ENCODE measurements at regions not wholly inside any gene's neighbourhood (a gene's known extent, or its start where the extent isn't known, plus 50 kb on each side); places are given as distances from the start of the nearest gene placed in this dataset.
A peak's percentile ranks its signal among the peaks of the same experiment; 100 is the strongest.

DNA sequence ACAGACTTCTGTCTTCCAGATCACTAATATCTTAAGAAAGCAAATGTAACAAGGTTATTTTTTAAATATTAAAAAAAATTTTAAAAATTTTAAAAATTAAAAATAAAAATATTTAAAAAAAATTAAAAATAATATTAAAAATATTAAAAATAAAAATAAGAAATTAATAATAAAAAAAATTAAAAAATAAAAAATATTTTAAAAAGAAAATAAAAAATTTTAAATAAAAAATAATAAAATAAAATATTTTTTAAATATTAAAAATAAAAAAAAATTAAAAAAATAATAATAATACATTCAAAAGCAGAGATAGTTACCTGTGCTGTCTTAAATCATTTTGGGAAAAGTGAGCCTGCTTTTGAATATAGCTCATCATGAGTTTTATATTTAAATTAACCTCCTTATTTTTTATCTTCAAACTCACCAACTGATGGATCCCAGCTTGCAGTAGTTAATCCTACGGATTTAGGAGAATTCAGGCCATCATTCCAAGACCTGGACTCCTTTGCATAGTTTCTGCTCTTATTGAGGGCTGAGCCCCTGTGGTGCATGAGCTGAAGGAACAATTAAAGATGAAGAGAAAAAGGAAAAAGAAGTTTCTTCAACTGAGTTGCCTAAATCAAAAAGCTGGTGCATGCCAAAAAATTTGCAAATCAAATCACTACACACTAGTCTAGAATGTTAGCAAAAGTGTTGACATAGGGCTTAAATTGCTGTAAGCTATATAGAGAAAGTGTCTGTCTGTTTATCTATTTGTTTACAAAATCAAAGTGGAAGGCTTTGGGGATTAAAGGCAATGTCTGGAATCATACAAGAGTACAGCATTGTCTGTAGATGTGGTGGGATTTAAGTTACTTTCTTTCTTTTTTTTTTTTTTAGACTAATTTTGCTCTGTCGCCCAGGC is 50.5 kb upstream of the ZNF438 start:
- no peak for DNase-seq (ENCODE audit: low read depth in 2 of 2, low spot score in 1 of 2)

GRCh38 chr10:31083765-31084184 is 52.1 kb upstream of the ZNF438 start:
- peak in 1 of 2 donors; percentile 9 for DNase-seq (ENCODE audit: low read depth in 2 of 2, low spot score in 1 of 2)

- no peak for DNase-seq (ENCODE audit: low read depth in 2 of 2, low spot score in 1 of 2)
Measured at GRCh38 chr10:31087011-31087410, 55.3 kb upstream of the ZNF438 start.

DNA sequence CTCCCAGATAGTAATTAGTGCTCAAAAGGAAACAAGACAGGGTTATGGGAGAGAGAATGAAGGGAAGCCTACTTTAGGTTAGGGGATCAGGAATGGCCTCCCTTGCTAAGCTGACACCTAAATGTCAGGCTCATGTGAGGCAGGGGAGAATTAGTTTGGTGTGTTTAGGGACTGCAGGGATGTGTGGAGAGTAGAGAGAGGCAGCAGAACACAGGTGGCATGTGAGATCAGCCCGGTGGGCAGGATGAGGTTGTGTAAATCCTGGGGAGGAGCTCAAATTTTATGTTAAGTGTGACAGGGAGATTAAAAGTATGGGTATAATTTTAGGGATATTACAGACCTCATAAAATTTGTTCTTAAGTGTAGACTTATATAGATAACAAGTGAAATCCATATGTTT is 56.2 kb upstream of the ZNF438 start:
- no peak for DNase-seq (ENCODE audit: low read depth in 2 of 2, low spot score in 1 of 2)

DNA sequence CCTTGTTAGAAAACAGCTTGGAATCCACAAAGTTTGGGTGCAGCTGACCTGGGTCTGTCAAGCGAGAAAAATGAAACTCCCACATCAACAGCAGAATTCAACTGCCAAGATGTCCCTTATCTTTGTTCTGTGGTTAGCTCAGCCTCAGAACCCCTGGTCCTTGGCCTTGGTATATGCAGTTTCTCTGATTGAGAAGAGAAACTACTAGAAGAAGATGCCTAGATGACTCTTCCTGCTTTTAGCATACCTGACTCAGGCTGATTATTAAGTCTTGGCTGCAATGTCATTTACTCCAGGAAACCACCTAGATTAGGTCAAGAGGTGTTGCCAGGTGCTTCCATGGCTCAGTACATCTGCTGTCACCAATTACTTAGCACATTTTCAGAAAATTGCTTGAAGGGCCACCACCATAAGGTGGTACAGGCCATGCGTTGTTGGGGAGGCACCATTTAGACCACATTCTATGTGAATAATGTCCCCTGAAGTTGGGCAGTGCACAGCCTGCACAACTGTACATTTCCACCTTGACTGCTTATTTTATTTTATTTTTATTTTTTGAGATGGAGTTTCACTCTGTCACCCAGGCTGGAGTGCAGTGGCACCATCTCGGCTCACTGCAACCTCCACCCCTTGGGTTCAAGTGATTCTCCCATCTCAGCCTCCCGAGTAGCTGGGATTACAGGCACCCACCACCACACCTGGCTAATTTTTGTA is 59.4 kb upstream of the ZNF438 start:
- no peak for DNase-seq (ENCODE audit: low read depth in 2 of 2, low spot score in 1 of 2)

DNA sequence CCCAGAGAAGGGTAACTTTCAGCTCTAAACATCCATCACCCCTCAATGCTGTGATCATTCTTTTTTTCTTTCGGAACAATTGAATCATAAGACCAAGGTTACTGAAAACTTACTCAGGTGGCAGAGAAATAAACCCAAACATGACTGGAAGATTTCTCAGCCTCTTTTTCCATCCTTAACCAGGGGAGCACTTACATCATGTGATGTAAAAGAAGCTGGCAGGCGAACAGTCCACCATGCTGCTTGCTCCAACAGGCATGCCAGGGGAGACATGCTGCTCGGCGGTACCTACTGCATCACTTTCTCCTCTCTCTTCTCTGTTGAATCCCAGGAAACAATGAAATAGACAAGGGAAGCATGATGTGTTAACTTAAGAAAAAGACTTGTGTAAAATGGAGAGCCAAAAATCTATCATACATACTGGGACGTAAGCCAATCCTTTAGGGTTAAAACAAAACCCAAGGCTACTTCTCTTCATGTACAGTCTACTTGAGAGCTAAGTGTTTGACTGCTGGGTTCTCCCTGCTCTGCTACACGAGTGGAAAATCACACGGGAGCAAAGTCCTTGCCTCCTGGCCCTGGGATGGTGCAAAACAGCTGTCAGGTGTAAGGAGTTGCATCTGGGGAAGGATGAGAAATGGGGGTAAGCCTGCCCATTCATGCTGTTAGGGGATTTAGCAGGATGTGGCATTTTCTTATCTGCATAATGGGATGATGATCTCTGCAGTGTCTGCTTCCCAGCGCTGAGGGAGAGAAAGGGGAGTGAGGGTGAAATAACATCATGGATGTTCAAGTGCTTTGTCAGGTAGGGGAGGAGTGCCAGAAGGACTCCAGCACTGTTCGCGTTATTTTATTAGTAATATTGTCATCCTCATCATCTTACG is 64.3 kb upstream of the ZNF438 start:
- no peak for DNase-seq (ENCODE audit: low read depth in 2 of 2, low spot score in 1 of 2)

DNA sequence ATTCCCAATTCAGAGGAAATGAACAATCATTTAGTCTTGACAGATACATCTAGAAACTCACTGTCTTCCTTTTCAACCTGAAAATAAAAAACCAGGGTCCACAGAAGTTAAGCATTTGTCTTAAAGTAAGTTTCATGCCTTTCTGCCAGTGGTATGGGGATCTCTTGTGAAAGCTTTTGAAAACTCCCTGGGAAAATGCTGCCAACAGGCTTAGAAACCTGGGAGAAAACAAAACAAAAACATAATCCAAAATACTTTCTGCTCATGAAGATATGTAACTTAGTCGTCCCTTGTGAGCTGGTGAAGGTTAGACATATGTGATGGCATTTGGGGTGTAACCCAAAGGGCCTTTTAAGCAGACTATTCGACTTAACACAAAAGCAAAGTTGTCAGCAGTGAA is 66.4 kb upstream of the ZNF438 start:
- no peak for DNase-seq (ENCODE audit: low read depth in 2 of 2, low spot score in 1 of 2)

- DNase-seq (ENCODE audit: low read depth in 2 of 2, low spot score in 1 of 2) = no peak
Measured at GRCh38 chr10:31099094-31099493, 67.4 kb upstream of the ZNF438 start.

- no peak for DNase-seq (ENCODE audit: low read depth in 2 of 2, low spot score in 1 of 2)
Measured at GRCh38 chr10:31099664-31100063, 68.0 kb upstream of the ZNF438 start.

DNA sequence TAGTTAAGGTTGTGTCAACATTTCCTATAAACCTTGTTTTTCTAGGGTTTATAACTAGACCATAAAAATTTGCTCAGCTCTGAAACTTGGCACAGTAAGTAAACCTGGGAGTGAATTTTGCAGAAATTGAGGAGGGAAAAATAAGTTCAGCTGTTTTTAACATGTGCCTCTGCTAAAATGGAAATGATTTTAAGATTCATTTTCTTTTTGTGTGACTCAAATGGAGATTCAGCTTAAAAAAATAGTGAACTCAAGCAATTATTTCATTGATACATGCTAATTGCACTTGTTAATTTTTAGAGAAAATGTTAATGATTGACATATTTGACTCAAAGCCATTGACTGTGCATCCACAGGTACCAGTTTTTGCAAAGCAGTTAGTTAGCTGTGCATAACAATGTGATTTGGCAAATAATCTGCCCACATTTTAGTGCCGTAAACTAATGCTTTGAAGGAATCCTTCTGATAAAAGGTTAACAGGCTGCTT is 68.5 kb upstream of the ZNF438 start:
- no peak for DNase-seq (ENCODE audit: low read depth in 2 of 2, low spot score in 1 of 2)

- no peak for DNase-seq (ENCODE audit: low read depth in 2 of 2, low spot score in 1 of 2)
Measured at GRCh38 chr10:31100662-31101061, 69.0 kb upstream of the ZNF438 start.

- DNase-seq (ENCODE audit: low read depth in 2 of 2, low spot score in 1 of 2) = peak in 1 of 2 donors; percentile 23
Measured at GRCh38 chr10:31101123-31101522, 69.5 kb upstream of the ZNF438 start.

- DNase-seq (ENCODE audit: low read depth in 2 of 2, low spot score in 1 of 2) = no peak
Measured at GRCh38 chr10:31102421-31102820, 70.8 kb upstream of the ZNF438 start.

- no peak for DNase-seq (ENCODE audit: low read depth in 2 of 2, low spot score in 1 of 2)
Measured at GRCh38 chr10:31103112-31103511, 71.4 kb upstream of the ZNF438 start.

DNA sequence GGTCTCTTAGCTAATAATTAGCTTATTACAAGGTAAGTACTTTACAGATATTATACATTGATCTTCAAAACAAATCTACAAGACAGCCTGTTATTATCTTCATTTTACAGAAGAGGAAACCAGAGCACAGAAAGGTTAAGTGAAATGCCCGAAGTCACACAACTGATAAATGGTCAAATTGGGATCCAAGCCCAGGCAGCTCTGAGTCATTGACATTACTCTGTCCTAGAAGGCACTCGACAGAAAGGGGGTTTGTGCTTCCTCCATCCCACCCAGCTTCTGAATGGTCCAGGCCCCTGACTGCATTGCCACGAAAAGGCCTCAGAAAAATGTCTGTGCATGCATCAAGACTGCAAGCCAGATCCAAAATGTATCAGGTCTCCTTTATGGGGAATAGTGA is 81.3 kb upstream of the ZNF438 start:
- DNase-seq (ENCODE audit: low read depth in 2 of 2, low spot score in 1 of 2) = no peak

DNA sequence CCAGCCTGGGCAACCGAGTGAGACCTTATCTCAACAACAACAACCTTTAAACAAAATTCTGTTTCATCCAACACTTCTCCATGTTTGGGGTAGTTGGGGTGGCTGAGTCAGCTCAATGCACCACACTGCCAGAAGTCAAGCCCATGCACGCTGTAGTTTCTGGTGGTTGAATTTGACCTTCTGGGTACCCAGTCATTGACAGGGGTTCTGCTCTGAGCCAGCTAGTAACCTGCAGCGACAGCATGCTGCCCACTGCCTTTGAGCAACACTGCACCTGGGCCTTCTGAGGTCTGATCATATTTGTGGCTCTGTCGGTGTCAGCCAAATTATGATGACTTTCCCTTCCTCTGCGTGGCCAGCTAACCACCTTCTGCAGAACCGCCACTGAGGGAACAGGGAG is 84.6 kb upstream of the ZNF438 start:
- no peak for DNase-seq (ENCODE audit: low read depth in 2 of 2, low spot score in 1 of 2)

DNA sequence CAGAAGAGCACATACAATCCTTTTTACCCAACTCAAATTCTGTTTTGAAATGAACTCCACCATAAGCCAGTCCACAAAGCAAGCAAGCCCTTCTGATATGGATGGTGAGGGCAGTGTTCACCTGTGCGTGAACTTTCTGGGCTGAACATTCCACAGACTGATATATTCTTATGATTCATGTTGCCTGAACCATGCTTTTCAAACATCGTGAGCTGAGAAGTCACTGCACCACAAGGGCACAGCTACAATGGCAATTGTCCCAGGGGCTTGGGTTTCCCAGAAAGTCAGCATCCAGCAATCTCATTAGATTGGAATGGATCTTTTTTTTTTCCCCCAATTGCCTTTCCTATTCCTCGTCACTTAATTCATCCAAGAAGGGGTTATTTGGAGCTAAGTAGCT is 86.9 kb upstream of the ZNF438 start:
- no peak for DNase-seq (ENCODE audit: low read depth in 2 of 2, low spot score in 1 of 2)

DNA sequence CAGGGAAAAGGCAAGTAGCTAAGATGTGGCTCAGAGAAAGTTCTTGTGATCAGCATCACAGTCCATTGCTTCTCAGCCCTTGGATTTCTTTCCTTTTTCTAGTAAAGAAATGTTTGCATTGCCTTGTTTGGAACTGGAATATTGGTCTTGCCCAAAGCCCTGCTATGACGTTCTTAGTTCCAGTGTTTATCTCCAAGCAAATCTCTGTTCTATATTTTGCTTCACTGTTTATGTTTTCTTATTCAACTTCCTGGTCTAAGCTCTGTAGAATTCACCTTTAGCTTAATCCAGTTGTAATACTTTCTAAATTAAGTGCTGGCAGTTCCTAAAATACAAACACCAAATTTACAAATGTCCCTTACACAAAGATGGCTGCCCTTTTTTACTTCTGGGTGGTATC is 88.7 kb upstream of the ZNF438 start:
- no peak for DNase-seq (ENCODE audit: low read depth in 2 of 2, low spot score in 1 of 2)

DNA sequence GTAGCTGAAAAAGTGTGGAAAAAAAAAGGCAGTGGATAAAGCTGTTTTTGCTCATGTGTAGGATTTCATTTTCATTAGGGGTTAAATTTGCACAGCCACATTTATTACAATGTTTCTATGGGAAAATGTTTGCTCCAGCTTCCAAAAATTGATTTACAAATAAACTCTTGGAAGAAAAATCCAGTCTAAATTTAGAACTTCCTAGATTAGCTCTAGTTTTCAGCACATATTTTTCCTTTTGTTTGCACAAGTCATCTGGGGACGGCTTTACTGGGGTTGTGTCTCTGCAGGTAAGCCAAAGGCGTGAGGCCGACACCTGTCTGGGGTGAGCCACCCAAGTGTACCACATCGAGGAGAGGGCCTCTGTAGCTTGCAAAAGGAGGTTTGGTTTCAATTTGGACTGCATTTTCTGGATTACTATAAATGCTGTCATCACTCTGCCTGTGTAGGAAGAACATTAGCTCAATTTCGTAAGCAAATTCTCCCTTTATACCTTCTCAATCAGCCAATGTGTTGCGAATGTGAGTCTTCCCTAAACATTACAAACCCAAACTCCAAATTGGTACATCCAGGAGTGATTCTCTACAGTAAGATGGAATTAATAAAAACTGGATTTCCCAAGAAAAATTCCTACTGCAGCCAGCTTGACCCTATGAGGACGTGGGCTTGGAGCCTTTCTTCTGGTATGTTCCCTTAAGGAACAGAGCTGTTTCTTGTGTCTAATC is 89.5 kb upstream of the ZNF438 start:
- DNase-seq (ENCODE audit: low read depth in 2 of 2, low spot score in 1 of 2) = no peak

GRCh38 chr10:31121757-31122577 is 90.3 kb upstream of the ZNF438 start:
- no peak for DNase-seq (ENCODE audit: low read depth in 2 of 2, low spot score in 1 of 2)

Measured in stimulated activated CD8-positive, alpha-beta memory T cell treated with anti-CD3 and anti-CD28 coated beads, Interleukin-4, amount 100 ng/mL, for 1 hour (primary cell).